CD8-positive, alpha-beta memory T cell (primary cell): ENCODE measurements at regions not wholly inside any gene's neighbourhood (a gene's known extent, or its start where the extent isn't known, plus 50 kb on each side); places are given as distances from the start of the nearest gene placed in this dataset.
A peak's percentile ranks its signal among the peaks of the same experiment; 100 is the strongest.

Experiments used
- CTCF ChIA-PET: fragments of 350-600 bp; sonication (Branson Sonifier 250); formaldehyde crosslinking; loops from one replicate; lab custom pipeline; 2021; ENCODE audit warnings: antibody characterized with exemption; lab: Charles Lee
- POLR2A ChIA-PET: fragments of 350-600 bp; sonication (Branson Sonifier 250); formaldehyde crosslinking; loops from one replicate; lab custom pipeline; 2021; ENCODE audit warnings: antibody characterized with exemption; lab: Charles Lee
- DNase-seq, 5 donors: peaks; one replicate each; pipeline versions ENCODE4 v3.0.0 to v3.0.0-alpha.2; 2020 to 2022; ENCODE audit warnings: mixed read lengths in 1 of 5
- H3K27ac ChIP-seq: one replicate; pipeline ENCODE4 v1.7.0; 2013; ENCODE audit warnings: low read depth, mild to moderate bottlenecking, low read length, moderate library complexity
- H3K27me3 ChIP-seq: 2 replicates; pipeline ENCODE4 v1.7.0; 2013; ENCODE audit warnings: low read length, mild to moderate bottlenecking; ENCODE audit not compliant: insufficient read depth, poor library complexity, severe bottlenecking
- H3K36me3 ChIP-seq: 2 replicates; pipeline ENCODE4 v1.7.0; 2013; ENCODE audit warnings: mild to moderate bottlenecking, low read length, moderate library complexity; ENCODE audit not compliant: insufficient read depth
- H3K4me1 ChIP-seq: 2 replicates; pipeline ENCODE4 v1.7.0; 2013; ENCODE audit warnings: mild to moderate bottlenecking, low read length, moderate library complexity; ENCODE audit not compliant: insufficient read depth
- H3K4me3 ChIP-seq: 2 replicates; pipeline ENCODE4 v1.7.0; 2013; ENCODE audit warnings: mild to moderate bottlenecking, low read length
- H3K9me3 ChIP-seq: 2 replicates; pipeline ENCODE4 v1.7.0; 2013; ENCODE audit warnings: mild to moderate bottlenecking, low read length
- H3K27ac Mint-ChIP-seq, 8 donors: one replicate each; pipeline ENCODE4 v1.8.0; 2020 to 2021; ENCODE audit warnings: mixed read lengths in 8 of 8, mild to moderate bottlenecking in 6 of 8, inconsistent platforms in 3 of 8, moderate library complexity in 3 of 8
- H3K27me3 Mint-ChIP-seq, 2 donors: one replicate each; pipeline ENCODE4 v1.8.0; 2020 to 2021; ENCODE audit warnings: mixed read lengths in 2 of 2, mild to moderate bottlenecking in 1 of 2, moderate library complexity in 1 of 2
- H3K36me3 Mint-ChIP-seq, 3 donors: one replicate each; pipeline ENCODE4 v1.8.0; 2020 to 2021; ENCODE audit warnings: mixed read lengths in 3 of 3, inconsistent platforms in 1 of 3, mild to moderate bottlenecking in 1 of 3
- H3K4me1 Mint-ChIP-seq, 3 donors: one replicate each; pipeline ENCODE4 v1.8.0; 2020 to 2021; ENCODE audit warnings: mixed read lengths in 3 of 3, inconsistent platforms in 1 of 3, mild to moderate bottlenecking in 1 of 3
- H3K4me3 Mint-ChIP-seq, 7 donors: one replicate each; pipeline ENCODE4 v1.8.0; 2020 to 2021; ENCODE audit warnings: mixed read lengths in 7 of 7, mild to moderate bottlenecking in 6 of 7, moderate library complexity in 4 of 7, inconsistent platforms in 2 of 7
- H3K9me3 Mint-ChIP-seq, 5 donors: one replicate each; pipeline ENCODE4 v1.8.0; 2020 to 2022; ENCODE audit warnings: mixed read lengths in 5 of 5, mild to moderate bottlenecking in 3 of 5, moderate library complexity in 2 of 5, inconsistent platforms in 1 of 5

- DNase-seq, result no peak
- POLR2A ChIA-PET, result no interaction called here
- no peaks in the 10 kb centered on the region for H3K27me3 Mint-ChIP-seq
- H3K36me3 Mint-ChIP-seq, result no peaks in the 10 kb centered on the region
- Histone ChIP-seq H3K27me3 (no peaks in the 10 kb centered on the region), H3K36me3 (no peaks in the 10 kb centered on the region), H3K9me3 (no peaks in the 10 kb centered on the region), H3K4me3 (no peak overlapping the region), H3K27ac (no peak overlapping the region), H3K4me1 (no peaks in the 10 kb centered on the region)
- no peaks in the 10 kb centered on the region for H3K4me1 Mint-ChIP-seq
- H3K9me3 Mint-ChIP-seq, result peaks cover 0 to 6% (median 0%) of the 10 kb centered on the region in 5 donors
- H3K4me3 Mint-ChIP-seq, result no peak overlapping the region
- CTCF ChIA-PET, result no interaction called here
- no peak overlapping the region for H3K27ac Mint-ChIP-seq
Measured at GRCh38 chr2:146821836-146822316, 1023.0 kb upstream of the ACVR2A start.

GRCh38 chr2:146820672-146821071 is 1024.2 kb upstream of the ACVR2A start:
- ChIA-PET POLR2A (no interaction called here), CTCF (no interaction called here)
- Mint-ChIP-seq H3K4me1 (no peaks in the 10 kb centered on the region), H3K9me3 (peaks cover 0 to 6% (median 0%) of the 10 kb centered on the region in 5 donors), H3K4me3 (no peak overlapping the region), H3K27me3 (no peaks in the 10 kb centered on the region), H3K36me3 (no peaks in the 10 kb centered on the region), H3K27ac (no peak overlapping the region)
- Histone ChIP-seq H3K9me3 (no peaks in the 10 kb centered on the region), H3K4me3 (no peak overlapping the region), H3K27ac (no peak overlapping the region), H3K4me1 (no peaks in the 10 kb centered on the region), H3K36me3 (no peaks in the 10 kb centered on the region), H3K27me3 (no peaks in the 10 kb centered on the region)
- no peak for DNase-seq

- POLR2A ChIA-PET, result no interaction called here
- Mint-ChIP-seq H3K4me1 (no peaks in the 10 kb centered on the region), H3K4me3 (no peak overlapping the region), H3K9me3 (peaks cover 0 to 7% (median 0%) of the 10 kb centered on the region in 5 donors), H3K27me3 (no peaks in the 10 kb centered on the region), H3K27ac (no peak overlapping the region), H3K36me3 (no peaks in the 10 kb centered on the region)
- no peaks in the 10 kb centered on the region for H3K9me3 ChIP-seq
- CTCF ChIA-PET, result no interaction called here
- H3K27ac ChIP-seq, result no peak overlapping the region
- no peaks in the 10 kb centered on the region for H3K4me1 ChIP-seq
- no peak overlapping the region for H3K4me3 ChIP-seq
- no peaks in the 10 kb centered on the region for H3K27me3 ChIP-seq
- no peak for DNase-seq
- no peaks in the 10 kb centered on the region for H3K36me3 ChIP-seq
Measured at GRCh38 chr2:146818122-146818521, 1026.7 kb upstream of the ACVR2A start.

GRCh38 chr2:146817613-146818012 is 1027.2 kb upstream of the ACVR2A start:
- Histone ChIP-seq H3K27ac (no peak overlapping the region), H3K4me3 (no peak overlapping the region), H3K9me3 (no peaks in the 10 kb centered on the region), H3K4me1 (no peaks in the 10 kb centered on the region), H3K36me3 (no peaks in the 10 kb centered on the region), H3K27me3 (no peaks in the 10 kb centered on the region)
- no peak overlapping the region for H3K4me3 Mint-ChIP-seq
- ChIA-PET CTCF (no interaction called here), POLR2A (no interaction called here)
- DNase-seq, result no peak
- H3K27ac Mint-ChIP-seq, result no peak overlapping the region
- H3K9me3 Mint-ChIP-seq, result peaks cover 0 to 8% (median 0%) of the 10 kb centered on the region in 5 donors
- no peaks in the 10 kb centered on the region for H3K27me3 Mint-ChIP-seq
- H3K4me1 Mint-ChIP-seq, result no peaks in the 10 kb centered on the region
- H3K36me3 Mint-ChIP-seq, result no peaks in the 10 kb centered on the region

GRCh38 chr2:146814971-146815370 is 1029.9 kb upstream of the ACVR2A start:
- Histone ChIP-seq H3K27ac (no peak overlapping the region), H3K9me3 (no peaks in the 10 kb centered on the region), H3K4me1 (no peaks in the 10 kb centered on the region), H3K27me3 (no peaks in the 10 kb centered on the region), H3K36me3 (no peaks in the 10 kb centered on the region), H3K4me3 (no peak overlapping the region)
- ChIA-PET POLR2A (no interaction called here), CTCF (no interaction called here)
- DNase-seq, result no peak
- no peaks in the 10 kb centered on the region for H3K36me3 Mint-ChIP-seq
- H3K27ac Mint-ChIP-seq, result no peak overlapping the region
- H3K4me1 Mint-ChIP-seq, result no peaks in the 10 kb centered on the region
- H3K4me3 Mint-ChIP-seq, result no peak overlapping the region
- peaks cover 0 to 12% (median 0%) of the 10 kb centered on the region in 5 donors for H3K9me3 Mint-ChIP-seq
- H3K27me3 Mint-ChIP-seq, result no peaks in the 10 kb centered on the region

GRCh38 chr2:146807568-146808168 is 1037.2 kb upstream of the ACVR2A start:
- no peak overlapping the region for H3K27ac Mint-ChIP-seq

GRCh38 chr2:146806364-146807005 is 1038.3 kb upstream of the ACVR2A start:
- no peak for DNase-seq
- no peaks in the 10 kb centered on the region for H3K36me3 ChIP-seq
- H3K27me3 Mint-ChIP-seq, result peaks cover 0 to 2% of the 10 kb centered on the region in 2 donors
- no peak overlapping the region for H3K27ac Mint-ChIP-seq
- no peaks in the 10 kb centered on the region for H3K27me3 ChIP-seq
- no peaks in the 10 kb centered on the region for H3K4me1 ChIP-seq
- H3K9me3 Mint-ChIP-seq, result peaks cover 1 to 17% (median 9%) of the 10 kb centered on the region in 5 donors
- no peaks in the 10 kb centered on the region for H3K36me3 Mint-ChIP-seq
- H3K4me3 Mint-ChIP-seq, result no peak overlapping the region
- H3K4me3 ChIP-seq, result no peak overlapping the region
- ChIA-PET CTCF (no interaction called here), POLR2A (no interaction called here)
- H3K4me1 Mint-ChIP-seq, result no peaks in the 10 kb centered on the region
- no peaks in the 10 kb centered on the region for H3K9me3 ChIP-seq
- H3K27ac ChIP-seq, result no peak overlapping the region

More at GRCh38 chr2:146807568-146808168, 1037.2 kb upstream of the ACVR2A start:
- no peaks in the 10 kb centered on the region for H3K9me3 ChIP-seq
- no peak overlapping the region for H3K27ac ChIP-seq
- H3K9me3 Mint-ChIP-seq, result peaks cover 4 to 17% (median 9%) of the 10 kb centered on the region in 5 donors
- no peaks in the 10 kb centered on the region for H3K36me3 Mint-ChIP-seq
- no peaks in the 10 kb centered on the region for H3K27me3 ChIP-seq
- no peak overlapping the region for H3K4me3 ChIP-seq
- no peak overlapping the region for H3K4me3 Mint-ChIP-seq
- CTCF ChIA-PET, result no interaction called here
- H3K4me1 Mint-ChIP-seq, result no peaks in the 10 kb centered on the region
- H3K27me3 Mint-ChIP-seq, result peaks cover 0 to 2% of the 10 kb centered on the region in 2 donors
- no peaks in the 10 kb centered on the region for H3K36me3 ChIP-seq
- H3K4me1 ChIP-seq, result no peaks in the 10 kb centered on the region
- POLR2A ChIA-PET, result no interaction called here
- DNase-seq, result no peak

- Histone ChIP-seq H3K27ac (no peak overlapping the region), H3K4me1 (no peaks in the 10 kb centered on the region), H3K9me3 (no peaks in the 10 kb centered on the region), H3K27me3 (no peaks in the 10 kb centered on the region), H3K36me3 (no peaks in the 10 kb centered on the region), H3K4me3 (no peak overlapping the region)
- no peak for DNase-seq
- Mint-ChIP-seq H3K9me3 (peaks cover 1 to 17% (median 9%) of the 10 kb centered on the region in 5 donors), H3K27me3 (peaks cover 0 to 2% of the 10 kb centered on the region in 2 donors), H3K36me3 (no peaks in the 10 kb centered on the region), H3K27ac (peak overlapping the region in 1 of 8 donors; percentile 81), H3K4me3 (no peak overlapping the region), H3K4me1 (no peaks in the 10 kb centered on the region)
- ChIA-PET POLR2A (no interaction called here), CTCF (no interaction called here)
Measured at GRCh38 chr2:146804288-146804687, 1040.5 kb upstream of the ACVR2A start.
